GM21786 (cell line): ENCODE measurements at regions not wholly inside any gene's neighbourhood (a gene's known extent, or its start where the extent isn't known, plus 50 kb on each side); places are given as distances from the start of the nearest gene placed in this dataset.
"Not testable (repeated sequence)": the region's sequence is repeated elsewhere in the genome, so short reads cannot be mapped to it uniquely, and the experiment has no call there.

Experiments used
- ATAC-seq: cut with Tn5 transposase; IDR thresholded peaks from one replicate; pipeline ENCODE4 v1.9.1; 2021; ENCODE audit not compliant: unreplicated experiment

DNA sequence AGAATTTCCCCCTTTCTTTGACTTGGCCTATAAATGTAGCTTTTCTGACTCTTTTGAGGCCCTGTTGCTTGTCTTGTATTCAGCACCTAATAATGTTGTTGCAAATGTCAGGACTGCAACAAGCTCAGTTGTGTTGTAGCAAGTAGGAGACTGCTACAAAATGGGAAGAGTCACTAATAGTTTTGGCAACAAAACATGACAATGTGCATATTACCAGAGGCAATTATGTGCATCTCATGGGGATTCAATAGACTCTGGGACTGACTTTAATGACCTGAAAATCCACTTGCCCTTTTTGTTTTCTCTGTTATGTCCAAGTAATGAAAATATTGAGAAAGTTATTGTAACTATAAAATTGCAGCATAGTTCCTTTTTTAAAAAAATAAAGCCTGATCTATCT lies 368.4 kb downstream of the OSTF1 start:
- ATAC-seq, result no peak

DNA sequence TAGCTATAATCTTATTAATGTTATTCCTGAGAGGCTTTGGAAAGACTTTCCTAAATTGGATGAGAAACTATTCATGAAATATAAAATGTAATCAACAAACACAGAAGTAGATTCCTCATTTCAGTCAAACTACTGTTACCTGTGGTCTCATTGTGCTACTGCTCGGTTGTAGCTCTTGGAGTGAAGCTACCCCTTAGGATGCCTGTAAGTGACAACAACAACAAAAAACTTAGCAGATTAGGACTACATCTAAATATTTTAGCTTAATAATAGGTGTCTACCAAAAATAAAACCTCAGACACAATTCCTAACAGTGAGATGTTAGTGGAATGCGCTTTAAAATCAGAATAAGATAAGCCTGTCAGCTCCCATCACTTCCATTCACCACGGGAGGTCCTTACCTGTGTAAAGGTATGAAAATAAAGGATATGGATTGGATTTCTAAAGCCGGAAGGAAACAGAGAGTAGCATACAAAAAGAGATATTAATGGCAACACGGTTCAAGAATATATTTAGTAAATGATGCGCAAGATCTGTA lies 369.2 kb downstream of the OSTF1 start:
- ATAC-seq, result no peak

DNA sequence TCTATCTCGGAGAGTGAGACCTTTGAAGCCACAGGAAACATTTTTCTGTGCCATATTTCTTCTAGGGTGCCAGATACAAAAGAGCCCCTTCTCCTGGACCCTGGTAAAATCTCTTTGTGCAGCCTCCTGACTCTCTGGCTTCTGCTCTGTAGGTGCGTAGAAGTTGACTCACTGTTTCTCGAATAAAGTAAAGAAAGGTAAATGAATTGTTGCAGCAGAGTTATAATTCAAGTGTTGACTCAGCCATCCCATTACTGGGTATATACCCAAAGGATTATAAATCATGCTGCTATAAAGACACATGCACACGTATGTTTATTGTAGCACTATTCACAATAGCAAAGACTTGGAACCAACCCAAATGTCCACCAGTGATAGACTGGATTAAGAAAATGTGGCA lies 371.0 kb downstream of the OSTF1 start:
- ATAC-seq, result not testable (repeated sequence)

GRCh38 chr9:75461183-75461582 lies 372.9 kb downstream of the OSTF1 start:
- no peak for ATAC-seq

GRCh38 chr9:75462866-75463265 lies 374.6 kb downstream of the OSTF1 start:
- ATAC-seq, result no peak

- no peak for ATAC-seq
Observed at GRCh38 chr9:75463871-75464270, 375.6 kb downstream of the OSTF1 start.

GRCh38 chr9:75464726-75465125 lies 376.4 kb downstream of the OSTF1 start:
- no peak for ATAC-seq

- no peak for ATAC-seq
Observed at GRCh38 chr9:75467142-75467541, 378.8 kb downstream of the OSTF1 start.

DNA sequence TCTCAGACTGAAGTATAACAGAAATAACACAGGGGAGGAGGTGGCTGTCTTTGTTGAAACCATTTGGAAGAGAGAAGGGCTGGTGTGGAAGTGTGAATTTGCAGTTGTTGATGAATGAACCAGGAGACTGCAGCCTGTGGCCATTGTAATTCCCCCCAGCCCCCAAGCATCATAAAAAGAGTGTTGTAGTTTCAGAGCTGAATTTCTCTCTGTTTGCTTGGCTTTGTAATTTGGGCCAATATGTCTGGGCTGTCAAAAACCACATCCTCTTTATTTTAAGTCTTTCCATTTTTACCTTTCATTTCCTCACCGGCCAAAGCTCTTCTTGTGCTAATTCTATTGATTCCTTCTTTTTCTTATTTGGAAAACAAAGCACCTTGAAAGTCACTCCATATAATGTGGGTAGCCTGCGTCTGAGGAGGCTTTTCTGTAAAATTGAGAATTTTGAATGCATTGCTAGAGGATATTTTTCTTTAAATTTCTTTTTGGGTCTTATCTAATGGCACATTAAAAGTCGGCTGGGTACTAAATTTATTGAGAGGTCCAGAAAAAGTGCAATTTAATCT lies 383.3 kb downstream of the OSTF1 start:
- no peak for ATAC-seq

DNA sequence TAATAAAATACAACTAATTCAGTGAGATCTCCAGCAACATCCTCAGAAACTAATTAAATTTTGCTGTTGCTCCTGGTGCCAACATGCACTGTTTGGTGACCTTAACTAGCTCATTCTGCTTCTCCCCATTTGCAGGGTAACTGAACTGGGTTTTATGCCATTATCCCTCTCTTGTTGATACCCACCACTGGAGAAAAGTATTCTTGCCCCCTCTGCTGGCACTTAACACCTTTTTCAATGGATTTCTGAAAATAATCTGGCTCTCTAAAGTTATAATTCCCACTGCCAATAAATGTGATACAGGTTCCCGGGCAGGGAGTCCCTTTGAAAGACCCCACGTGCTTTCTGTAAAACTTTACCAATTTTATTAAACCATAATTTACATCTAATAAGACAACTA lies 394.3 kb downstream of the OSTF1 start:
- ATAC-seq, result no peak

DNA sequence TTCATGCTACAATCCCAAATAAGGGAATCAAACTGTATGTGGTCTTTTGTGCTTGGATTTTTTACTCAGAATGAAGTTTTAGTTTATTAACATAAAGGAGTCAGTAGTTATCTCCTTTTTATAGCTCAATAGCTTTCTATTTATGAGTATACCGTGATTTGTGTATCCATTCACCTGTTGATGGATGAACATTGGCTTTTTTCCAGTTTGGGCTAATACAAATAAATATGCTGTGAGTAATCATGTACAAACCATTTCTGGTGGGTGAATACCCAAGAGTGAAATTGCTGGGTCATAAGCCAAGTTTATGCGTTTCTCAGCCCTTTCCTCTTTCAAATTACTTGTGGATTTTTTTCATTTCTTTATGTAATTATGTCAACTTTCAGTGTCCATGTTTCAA lies 395.3 kb downstream of the OSTF1 start:
- ATAC-seq, result no peak

- no peak for ATAC-seq
Observed at GRCh38 chr9:75487856-75488718, 399.8 kb downstream of the OSTF1 start.

GRCh38 chr9:75488719-75489110 lies 400.4 kb downstream of the OSTF1 start:
- no peak for ATAC-seq

DNA sequence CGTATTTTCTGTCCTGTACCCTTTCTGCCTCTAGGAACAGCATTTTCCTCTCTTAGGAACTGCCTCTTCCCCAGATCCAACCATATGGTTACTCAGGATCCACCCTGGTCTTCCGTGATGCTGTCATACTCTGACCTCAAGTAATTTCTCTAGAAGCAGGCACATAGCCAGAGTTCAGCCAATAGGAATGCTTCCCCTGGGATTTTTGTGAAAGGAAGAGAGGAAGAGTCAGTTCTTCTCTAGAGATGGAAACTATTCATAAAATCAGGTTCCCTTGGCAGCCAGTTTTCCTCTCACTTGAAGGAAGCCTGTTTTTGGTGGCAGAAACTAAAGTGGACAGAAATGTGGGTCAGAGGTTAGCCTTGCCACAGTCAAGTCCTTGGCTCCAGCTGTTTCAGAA lies 400.1 kb upstream of the PCSK5 start:
- ATAC-seq, result no peak

DNA sequence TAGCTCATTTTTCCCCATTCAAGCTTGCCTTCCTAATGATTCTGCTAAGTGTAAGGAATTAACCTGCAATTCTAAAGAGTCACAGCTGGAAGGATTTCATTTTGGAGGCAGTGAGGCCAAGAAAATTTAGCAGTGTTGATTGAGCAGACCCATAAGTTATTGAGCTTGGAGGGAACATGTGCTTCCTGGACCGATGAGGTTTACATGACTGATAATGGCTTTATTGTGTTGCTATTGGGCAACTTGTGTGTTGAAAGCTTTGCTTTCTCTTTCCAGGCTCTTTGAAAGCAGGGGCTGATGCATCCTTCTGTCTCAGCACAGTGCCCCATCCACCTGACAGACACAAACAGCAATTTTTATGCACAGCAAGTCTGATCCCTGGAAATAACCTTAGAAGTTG lies 398.9 kb upstream of the PCSK5 start:
- ATAC-seq, result no peak

DNA sequence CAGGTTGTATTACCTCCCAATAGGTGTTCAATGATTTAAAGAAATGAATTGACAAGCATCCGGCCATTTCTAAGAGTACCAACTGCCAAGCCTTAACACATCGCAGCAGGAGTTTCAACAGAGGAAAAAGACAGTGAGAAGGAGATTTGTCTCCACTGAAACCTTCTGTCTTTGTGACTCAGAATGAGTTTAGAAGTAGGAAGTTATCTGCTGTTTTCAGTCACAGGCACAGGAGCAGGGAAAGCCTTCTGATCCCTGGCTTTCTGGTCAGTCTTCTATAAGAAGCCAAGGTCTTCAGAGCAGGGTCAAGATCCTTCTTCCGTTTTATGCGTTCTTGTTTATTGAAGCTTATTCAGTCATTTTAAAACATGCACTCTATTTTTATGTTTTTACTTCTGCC lies 390.7 kb upstream of the PCSK5 start:
- no peak for ATAC-seq

DNA sequence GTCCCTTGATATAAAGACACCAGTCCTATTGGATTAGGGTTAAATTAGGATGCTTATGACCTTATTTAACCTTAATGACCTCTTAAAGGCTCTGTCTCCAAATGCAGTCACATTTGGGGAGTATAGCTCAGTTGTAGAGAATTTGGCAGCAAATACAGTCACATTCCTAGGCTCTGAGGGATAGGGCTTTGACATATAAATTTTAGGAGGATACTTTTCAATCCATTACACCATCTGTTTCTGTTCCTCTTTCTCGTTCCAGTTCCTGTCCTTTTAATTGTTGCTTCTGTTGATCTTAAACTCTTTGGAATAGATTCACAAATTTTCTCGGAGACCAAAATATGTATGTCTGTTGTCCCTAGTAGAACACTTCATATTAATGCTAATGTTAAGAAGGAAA lies 390.0 kb upstream of the PCSK5 start:
- no peak for ATAC-seq

DNA sequence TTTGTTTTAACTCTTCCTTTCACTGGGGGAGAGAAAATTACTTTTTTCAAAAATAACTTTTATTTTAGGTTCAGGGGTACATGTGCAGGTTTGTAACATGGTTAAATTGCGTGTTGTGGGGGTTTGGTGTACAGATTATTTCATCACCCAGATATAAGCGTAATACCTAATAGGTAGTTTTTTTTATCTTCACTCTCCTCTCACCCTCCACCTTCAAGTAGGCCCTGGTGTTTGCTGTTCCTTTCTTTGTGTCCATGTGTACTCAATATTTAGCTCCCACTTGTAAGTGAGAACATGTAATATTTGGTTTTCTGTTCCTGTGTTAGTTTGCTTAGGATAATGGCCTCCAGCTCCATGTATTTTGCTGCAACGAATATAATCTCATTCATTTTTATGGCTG lies 389.5 kb upstream of the PCSK5 start:
- ATAC-seq, result not testable (repeated sequence)

- ATAC-seq, result no peak
Observed at GRCh38 chr9:75504721-75505120, 385.8 kb upstream of the PCSK5 start.

GRCh38 chr9:75505654-75506053 lies 384.8 kb upstream of the PCSK5 start:
- no peak for ATAC-seq

- no peak for ATAC-seq
Observed at GRCh38 chr9:75529463-75529862, 361.0 kb upstream of the PCSK5 start.

GRCh38 chr9:75531588-75531987 lies 358.9 kb upstream of the PCSK5 start:
- no peak for ATAC-seq
